GM12873 (cell line): ENCODE measurements at regions not wholly inside any gene's neighbourhood (a gene's known extent, or its start where the extent isn't known, plus 50 kb on each side); places are given as distances from the start of the nearest gene placed in this dataset.

Experiments
- TF ChIP-seq, protein P1 (sequence below): IDR thresholded peaks from 2 replicates; pipeline ENCODE4 v1.5.1; 2012; ENCODE audit warnings: low read depth, mild to moderate bottlenecking, moderate library complexity, low read length, control low read depth; ENCODE audit not compliant: insufficient read depth; ENCODE audit errors: missing control alignments

DNA sequence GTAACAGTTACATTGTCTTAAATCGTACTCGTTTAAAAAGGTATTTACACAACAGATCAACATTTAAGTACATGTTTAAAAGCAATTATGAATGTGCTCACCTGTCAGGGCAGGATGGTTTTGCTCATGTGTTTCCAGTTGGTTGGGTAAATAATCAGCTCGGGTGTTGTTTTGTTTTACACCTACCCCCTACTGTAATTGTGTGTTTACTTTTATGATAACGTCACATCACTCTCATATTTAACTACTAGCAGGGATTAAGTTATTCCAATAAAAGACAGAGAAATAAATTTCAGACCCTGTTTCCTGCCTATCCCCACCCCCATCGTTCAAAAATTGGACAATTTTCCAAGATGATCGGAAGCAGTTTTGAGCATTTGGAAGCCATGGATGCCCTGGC, 390.2 kb downstream of the SEC14L1 start:
- TF ChIP-seq, protein P1, sequence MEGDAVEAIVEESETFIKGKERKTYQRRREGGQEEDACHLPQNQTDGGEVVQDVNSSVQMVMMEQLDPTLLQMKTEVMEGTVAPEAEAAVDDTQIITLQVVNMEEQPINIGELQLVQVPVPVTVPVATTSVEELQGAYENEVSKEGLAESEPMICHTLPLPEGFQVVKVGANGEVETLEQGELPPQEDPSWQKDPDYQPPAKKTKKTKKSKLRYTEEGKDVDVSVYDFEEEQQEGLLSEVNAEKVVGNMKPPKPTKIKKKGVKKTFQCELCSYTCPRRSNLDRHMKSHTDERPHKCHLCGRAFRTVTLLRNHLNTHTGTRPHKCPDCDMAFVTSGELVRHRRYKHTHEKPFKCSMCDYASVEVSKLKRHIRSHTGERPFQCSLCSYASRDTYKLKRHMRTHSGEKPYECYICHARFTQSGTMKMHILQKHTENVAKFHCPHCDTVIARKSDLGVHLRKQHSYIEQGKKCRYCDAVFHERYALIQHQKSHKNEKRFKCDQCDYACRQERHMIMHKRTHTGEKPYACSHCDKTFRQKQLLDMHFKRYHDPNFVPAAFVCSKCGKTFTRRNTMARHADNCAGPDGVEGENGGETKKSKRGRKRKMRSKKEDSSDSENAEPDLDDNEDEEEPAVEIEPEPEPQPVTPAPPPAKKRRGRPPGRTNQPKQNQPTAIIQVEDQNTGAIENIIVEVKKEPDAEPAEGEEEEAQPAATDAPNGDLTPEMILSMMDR, result no peak

DNA sequence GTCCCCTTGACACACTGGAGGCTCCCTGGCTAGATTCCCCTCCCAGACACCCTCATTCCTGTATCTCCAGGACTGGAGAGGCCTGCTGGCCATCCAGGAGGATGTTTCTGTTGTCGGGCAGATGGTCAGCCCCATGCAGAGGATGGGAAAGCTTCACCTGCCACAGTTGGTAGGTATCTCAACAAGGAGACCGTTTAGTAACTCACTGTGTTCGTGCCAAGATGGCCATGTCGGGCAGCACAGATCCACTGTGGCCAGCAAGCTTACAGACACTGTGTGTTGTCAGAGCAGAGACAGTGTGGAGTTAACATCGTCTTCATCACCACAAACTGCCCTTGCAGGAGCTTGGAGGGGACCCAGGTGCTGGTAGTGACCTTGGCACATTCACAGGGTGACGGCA, 390.9 kb downstream of the SEC14L1 start:
- TF ChIP-seq, protein P1, result no peak

DNA sequence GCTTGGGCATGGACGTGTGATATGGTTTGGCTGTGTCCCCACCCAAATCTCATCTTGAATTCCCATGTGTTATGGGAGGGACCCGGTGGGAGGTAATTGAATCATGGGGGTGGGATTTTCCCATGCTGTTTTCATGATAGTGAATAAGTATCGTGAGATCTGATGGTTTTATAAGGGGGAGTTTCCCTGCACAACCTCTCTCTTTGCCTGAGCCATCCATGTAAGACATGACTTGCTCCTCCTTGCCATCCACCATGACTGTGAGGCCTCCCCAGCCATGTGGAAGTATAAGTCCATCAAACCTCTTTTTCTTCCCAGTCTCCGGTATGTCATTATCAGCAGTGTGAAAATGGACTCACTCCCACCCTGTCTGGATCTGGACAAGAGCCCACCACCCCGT, 393.4 kb downstream of the SEC14L1 start:
- TF ChIP-seq, protein P1, result no peak

DNA sequence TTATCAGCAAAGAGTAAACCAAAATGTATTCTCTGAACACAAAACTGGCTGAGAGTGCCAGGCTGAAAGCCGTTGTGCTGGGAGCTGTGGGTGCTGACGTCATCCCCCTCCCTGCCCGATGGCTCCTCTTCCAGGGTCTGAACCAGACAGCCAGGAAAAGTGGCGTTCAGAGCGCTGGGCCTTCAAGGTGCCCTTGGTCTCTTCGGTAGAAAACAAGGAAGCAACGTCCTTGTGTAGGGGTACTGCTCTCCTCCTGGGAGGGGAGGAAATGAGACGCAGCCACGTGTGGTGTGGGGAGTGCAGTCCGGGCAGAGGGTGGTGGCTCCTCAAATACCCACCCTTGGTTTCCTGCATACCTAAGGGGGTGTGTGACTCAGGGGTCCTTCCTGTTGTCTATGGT, 394.7 kb downstream of the SEC14L1 start:
- TF ChIP-seq, protein P1, result no peak

DNA sequence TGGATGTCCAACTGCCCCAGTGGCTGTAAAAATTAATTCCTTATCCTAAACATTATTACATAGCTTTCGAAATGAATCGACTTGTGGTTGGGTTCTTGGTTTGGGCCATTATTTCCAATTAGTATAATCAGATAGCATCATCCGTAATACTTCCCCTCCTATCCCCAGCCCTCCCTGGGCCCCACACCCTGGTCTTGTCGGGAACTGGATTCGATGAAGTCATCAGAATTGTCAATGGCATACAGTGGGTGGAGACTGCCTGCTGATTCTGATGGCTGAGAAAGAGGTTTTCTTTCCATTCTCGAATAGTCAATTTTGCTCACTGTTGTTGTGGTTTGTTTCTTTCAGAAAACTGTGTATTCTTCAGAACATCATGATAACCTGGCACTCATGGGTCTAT, 395.1 kb downstream of the SEC14L1 start:
- TF ChIP-seq, protein P1, result no peak

DNA sequence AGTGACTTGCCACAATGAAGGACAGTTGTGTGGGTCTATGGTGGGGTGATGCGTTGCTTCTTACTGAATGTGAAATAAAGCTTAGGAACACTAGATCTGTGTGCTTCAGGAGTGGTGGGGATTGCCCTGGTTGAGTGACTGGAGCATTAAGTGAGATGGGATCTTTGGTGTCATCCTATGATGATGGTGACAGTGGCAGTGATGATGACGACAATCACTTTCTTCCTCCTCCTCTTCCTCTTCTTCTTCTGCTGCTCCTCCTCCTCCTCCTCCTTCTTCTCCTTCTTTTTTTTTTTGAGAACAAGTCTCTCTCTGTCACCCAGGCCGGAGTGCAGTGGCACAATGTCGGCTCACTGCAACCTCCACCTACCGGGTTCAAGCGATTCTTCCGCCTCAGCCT, 396.8 kb downstream of the SEC14L1 start:
- TF ChIP-seq, protein P1, result no peak

DNA sequence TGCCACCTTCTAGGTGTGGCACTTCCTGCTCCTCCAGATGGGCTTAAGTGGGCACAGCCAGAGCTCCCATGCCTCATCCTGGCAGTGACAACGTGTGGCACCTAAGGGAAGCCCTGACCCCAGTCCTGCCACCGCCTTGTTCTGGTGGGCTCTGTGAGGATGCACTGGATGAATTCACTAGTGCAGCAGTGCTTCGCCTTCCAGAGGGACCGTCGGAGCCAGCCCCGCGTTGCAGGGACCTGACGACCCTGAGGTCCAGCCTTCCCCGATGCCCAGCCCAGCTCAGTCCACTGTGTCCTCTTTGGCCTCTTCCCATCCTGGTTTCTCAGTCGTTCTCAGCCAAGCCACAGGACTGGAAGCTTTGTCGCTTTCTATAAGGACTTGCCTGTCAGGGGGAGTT, 399.8 kb downstream of the SEC14L1 start:
- TF ChIP-seq, protein P1, result no peak
